Activated T-cell treated with anti-CD3 and anti-CD28 coated beads, Interleukin-2, amount 50 U/mL, for 48 hours (primary cell): ENCODE measurements at regions not wholly inside any gene's neighbourhood (a gene's known extent, or its start where the extent isn't known, plus 50 kb on each side); places are given as distances from the start of the nearest gene placed in this dataset.

ENCODE experiments used
- DNase-seq, 2 experiments: peaks; one replicate each; pipeline ENCODE4 v3.0.0-alpha.2; 2020

DNA sequence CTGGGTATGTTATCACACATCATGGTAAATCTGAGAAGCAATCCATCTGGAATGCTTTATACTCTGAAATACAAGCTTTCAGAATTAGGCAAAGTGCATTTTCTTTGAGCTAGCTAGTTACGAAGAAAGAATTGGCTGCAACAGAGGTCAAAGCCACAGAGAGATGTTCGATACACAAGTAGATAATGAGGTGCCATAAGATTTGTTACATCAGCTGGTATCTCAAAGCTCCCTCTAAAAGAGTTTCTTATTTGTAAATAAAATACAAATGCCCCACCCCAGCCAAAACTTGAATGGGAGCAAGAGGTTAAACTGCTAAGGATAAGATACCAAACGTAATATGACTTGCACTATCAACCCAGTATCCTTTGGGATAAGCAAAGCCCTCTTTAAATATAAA lies 84.0 kb upstream of the SLCO3A1 start:
- DNase-seq = no peak

DNA sequence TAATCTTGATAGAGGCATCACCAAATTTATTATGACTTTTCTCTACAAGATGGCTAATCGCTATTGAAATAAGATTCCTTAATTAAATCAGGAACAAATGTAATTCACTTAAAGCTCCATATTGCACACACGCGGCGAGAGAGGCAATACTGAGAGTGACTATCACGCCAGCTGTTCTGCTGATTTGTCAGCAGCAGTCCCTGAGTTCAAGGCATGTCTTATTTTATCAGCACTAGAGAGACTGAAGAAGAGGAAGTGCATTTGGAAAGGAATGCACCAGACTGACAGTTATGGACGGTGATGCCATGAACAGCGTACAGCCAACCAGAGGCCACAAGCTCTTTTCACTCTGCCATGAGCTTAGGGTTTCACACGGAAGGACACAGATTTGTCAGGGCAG lies 83.6 kb upstream of the SLCO3A1 start:
- DNase-seq = no peak

- DNase-seq = no peak
These were observed 77.4 kb upstream of the SLCO3A1 start for GRCh38 chr15:91776104-91776503.

DNA sequence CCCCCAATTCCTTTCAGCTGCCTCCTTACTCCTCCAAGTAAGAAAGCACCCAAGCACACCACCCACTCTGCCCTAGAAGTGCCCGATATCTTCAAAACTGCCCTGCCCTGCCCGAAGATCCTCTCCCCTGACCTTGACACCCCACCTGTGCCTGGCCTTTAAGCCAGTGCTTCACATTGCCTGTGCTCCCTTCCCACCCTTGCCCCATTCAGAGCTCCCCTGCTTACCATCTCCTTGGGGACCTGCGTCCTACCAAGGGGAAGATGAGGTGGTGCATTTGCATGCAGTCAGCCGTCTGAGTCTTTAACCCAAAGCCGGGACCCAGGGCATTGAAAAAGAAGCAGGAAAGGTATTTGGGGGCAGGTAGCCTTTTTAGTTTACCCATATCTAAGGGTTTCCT lies 73.5 kb upstream of the SLCO3A1 start:
- DNase-seq = no peak

DNA sequence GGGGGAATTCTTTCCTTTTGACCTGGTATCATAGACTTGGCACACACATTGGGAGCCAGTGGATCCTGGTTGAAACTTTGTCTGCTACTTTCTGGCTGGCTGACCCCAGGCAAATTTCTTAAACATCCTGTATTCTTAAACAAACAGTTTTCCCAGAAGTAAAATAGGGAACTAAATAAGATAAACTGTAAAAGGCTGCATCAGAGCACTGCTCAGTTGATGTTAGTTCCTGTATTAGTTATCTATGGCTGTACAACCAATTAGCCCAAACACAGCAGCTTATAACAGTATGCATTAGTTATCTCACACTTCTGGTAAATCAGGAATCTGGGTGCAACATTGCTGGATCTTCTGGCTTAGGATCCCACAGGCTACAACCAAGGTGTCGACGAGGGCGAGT lies 73.1 kb upstream of the SLCO3A1 start:
- no peak for DNase-seq

DNA sequence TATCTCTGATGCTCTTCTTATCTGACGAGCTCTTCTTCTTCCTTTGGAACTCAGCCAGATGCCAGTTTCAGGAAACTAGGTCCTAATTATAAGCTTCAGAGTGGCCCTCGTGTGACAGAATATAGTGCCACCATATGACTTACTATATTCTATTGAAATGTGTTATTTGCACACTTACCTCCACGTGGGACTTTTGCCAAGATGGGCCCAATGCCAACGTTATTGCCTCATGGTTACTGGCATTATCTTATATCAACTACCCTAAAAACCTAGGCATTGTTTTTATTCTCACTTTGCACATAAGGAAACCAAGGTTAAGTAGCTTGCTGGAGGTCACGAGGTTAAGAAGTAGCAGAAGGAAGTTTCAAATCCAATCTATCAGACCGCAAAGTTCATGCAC lies 71.3 kb upstream of the SLCO3A1 start:
- no peak for DNase-seq

DNA sequence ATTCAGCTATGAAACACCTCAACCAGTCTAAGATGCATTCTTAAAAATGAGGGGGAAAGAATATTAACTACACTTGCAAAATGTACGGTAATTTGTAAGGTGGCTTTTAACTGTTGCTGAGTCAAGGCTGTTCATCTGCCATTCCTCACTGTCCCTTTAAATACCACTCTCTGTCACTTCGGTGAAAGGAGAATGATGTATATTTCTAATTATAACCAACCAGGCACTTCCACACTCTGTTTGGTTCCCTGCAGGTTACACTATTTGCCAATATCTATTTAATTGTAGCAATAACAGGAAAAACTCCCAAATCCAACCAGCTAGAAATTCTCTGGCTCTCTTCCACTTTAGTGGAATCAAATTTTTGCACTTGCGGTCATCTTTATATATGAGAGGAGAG lies 70.5 kb upstream of the SLCO3A1 start:
- DNase-seq = no peak

DNA sequence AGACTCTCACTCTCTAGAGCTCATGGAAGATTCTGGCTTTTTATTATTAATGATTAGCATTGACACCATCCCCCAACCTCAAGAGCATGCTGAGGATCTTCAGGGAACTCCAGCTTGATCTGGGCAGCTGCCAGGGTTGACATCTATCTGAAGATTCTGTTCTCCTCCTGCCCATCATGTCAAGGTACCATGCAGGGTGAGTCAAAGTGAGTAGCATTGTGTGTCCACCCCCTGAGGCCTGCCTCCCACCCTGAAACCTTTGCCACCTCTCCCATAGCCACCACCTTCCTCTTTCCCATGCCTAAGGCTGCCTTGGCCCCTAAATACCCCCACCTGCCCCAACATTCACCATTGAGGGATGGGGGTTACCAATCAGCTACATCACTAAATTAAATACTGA lies 70.1 kb upstream of the SLCO3A1 start:
- no peak for DNase-seq

DNA sequence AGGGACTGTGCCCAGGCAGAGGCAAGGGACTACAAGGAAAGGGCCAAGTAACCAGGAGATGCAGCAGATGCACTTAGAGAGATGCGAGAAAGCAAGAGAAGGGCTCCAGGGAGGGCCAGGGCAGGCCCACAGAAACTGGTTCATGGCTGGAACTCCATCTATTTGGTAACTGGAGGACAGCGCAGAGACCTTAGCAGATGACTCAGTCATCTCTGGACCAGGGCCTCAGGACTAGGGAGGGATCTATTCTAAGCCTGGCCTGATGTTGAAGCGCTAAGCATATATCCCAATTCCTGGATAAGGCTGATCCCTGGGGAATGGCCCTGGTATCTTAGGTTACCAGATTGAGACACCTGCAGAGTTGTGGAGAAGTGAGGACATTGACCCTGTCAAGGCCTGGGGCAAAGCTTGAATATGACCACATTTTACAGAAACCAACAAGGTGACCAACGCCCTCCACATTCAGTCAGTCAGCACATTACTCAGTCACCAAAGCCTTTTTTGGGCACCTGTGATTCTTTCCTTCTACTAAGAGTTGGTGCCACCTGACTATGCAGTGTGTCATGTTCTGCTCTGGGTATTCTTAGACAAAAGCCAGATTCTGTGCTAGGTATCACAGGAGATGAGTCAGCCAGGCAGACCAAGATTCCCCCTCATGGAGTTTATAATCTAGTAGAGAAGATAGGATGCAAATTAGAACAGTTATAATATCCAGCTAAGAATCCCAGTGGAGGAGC lies 68.4 kb upstream of the SLCO3A1 start:
- no peak for DNase-seq

GRCh38 chr15:91787198-91787597 lies 66.3 kb upstream of the SLCO3A1 start:
- no peak for DNase-seq

GRCh38 chr15:91789136-91789535 lies 64.4 kb upstream of the SLCO3A1 start:
- DNase-seq = no peak

GRCh38 chr15:91790836-91791235 lies 62.7 kb upstream of the SLCO3A1 start:
- no peak for DNase-seq

- no peak for DNase-seq
These were observed 59.7 kb upstream of the SLCO3A1 start for GRCh38 chr15:91793771-91794170.

- no peak for DNase-seq
These were observed 58.3 kb upstream of the SLCO3A1 start for GRCh38 chr15:91795235-91795634.

GRCh38 chr15:91801836-91802534 lies 51.5 kb upstream of the SLCO3A1 start:
- DNase-seq = no peak

DNA sequence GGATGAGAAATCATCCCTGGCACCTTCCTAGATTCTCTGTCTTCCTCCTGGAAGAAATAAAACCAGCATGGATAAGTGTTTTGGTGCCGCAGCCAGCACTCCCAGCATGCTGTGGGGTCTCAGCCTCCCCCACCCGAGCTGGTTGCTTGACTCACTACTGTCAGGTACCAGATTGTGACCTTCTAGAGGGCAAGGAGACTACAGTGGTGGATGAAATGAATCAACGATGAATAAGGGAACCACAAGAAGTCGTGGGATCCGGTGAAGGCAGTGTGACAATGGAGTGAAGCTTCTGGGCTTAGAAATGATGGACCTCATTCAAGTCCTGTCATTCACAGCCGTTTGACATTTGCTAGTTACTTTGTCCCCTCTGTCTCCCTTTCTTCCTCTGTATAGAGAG lies 50.2 kb upstream of the SLCO3A1 start:
- peak in 1 of 2 experiments; percentile 16 for DNase-seq
